IMR-90 (cell line): ENCODE measurements at regions not wholly inside any gene's neighbourhood (a gene's known extent, or its start where the extent isn't known, plus 50 kb on each side); places are given as distances from the start of the nearest gene placed in this dataset.

Source experiments
- BHLHE40 ChIP-seq: fragments of 150-350 bp; IDR thresholded peaks from 2 replicates; pipeline ENCODE4 v1.6.1; 2016; ENCODE audit warnings: mild to moderate bottlenecking, low read depth, low read length
- CEBPB ChIP-seq: IDR thresholded peaks from 2 replicates; pipeline ENCODE4 v1.6.1; 2012; ENCODE audit warnings: low read depth, low read length, improper control_type of control experiment
- CHD1 ChIP-seq: IDR thresholded peaks from 2 replicates; pipeline ENCODE4 v1.6.1; 2012; ENCODE audit warnings: low read depth, low read length, improper control_type of control experiment
- CTCF ChIP-seq: conservative IDR thresholded peaks from 2 replicates; pipeline ENCODE4 v1.5.1; 2012; ENCODE audit warnings: mild to moderate bottlenecking, low read depth, low read length, improper control_type of control experiment
- MAFK ChIP-seq: IDR thresholded peaks from 2 replicates; pipeline ENCODE4 v1.6.1; 2012; ENCODE audit warnings: low read depth, low read length, improper control_type of control experiment
- MAZ ChIP-seq: IDR thresholded peaks from 2 replicates; pipeline ENCODE4 v1.6.1; 2012; ENCODE audit warnings: low read depth, mild to moderate bottlenecking, low read length, improper control_type of control experiment, moderate library complexity, borderline replicate concordance
- MXI1 ChIP-seq: IDR thresholded peaks from 2 replicates; pipeline ENCODE4 v1.6.1; 2012; ENCODE audit warnings: low read depth, mild to moderate bottlenecking, low read length, moderate library complexity, borderline replicate concordance
- NFE2L2 ChIP-seq: fragments of 150-350 bp; IDR thresholded peaks from 2 replicates; pipeline ENCODE4 v1.6.1; 2016; ENCODE audit warnings: low read depth, mild to moderate bottlenecking, low read length
- POLR2A ChIP-seq: IDR thresholded peaks from 2 replicates; pipeline ENCODE4 v1.6.1; 2012; ENCODE audit warnings: mild to moderate bottlenecking, low read depth, low read length
- RAD21 ChIP-seq: IDR thresholded peaks from 2 replicates; pipeline ENCODE4 v1.6.1; 2012; ENCODE audit warnings: low read length, improper control_type of control experiment
- RCOR1 ChIP-seq: IDR thresholded peaks from 2 replicates; pipeline ENCODE4 v1.6.1; 2012; ENCODE audit warnings: mild to moderate bottlenecking, low read length, improper control_type of control experiment; ENCODE audit not compliant: insufficient replicate concordance
- RFX5 ChIP-seq: IDR thresholded peaks from 2 replicates; pipeline ENCODE4 v1.8.0; 2012; ENCODE audit warnings: low read depth, mild to moderate bottlenecking, low read length, moderate library complexity
- SMC3 ChIP-seq: fragments of 150-350 bp; IDR thresholded peaks from 2 replicates; pipeline ENCODE4 v1.6.1; 2016; ENCODE audit warnings: low read depth, mild to moderate bottlenecking, antibody characterized with exemption, low read length, moderate library complexity

GRCh38 chr3:59411186-59411585 lies 361.4 kb upstream of the CFAP20DC start:
- TF ChIP-seq CTCF, result no peak
- no peak for TF ChIP-seq POLR2A
- TF ChIP-seq RFX5, result no peak
- TF ChIP-seq RAD21, result no peak
- TF ChIP-seq BHLHE40, result no peak
- TF ChIP-seq SMC3, result no peak
- TF ChIP-seq MAZ, result no peak
- no peak for TF ChIP-seq MXI1
- no peak for TF ChIP-seq CHD1
- TF ChIP-seq MAFK, result no peak
- TF ChIP-seq RCOR1, result no peak
- TF ChIP-seq CEBPB, result no peak
- TF ChIP-seq NFE2L2, result no peak
